GM19023 (cell line): ENCODE measurements at regions not wholly inside any gene's neighbourhood (a gene's known extent, or its start where the extent isn't known, plus 50 kb on each side); places are given as distances from the start of the nearest gene placed in this dataset.
"Not testable (repeated sequence)": the region's sequence is repeated elsewhere in the genome, so short reads cannot be mapped to it uniquely, and the experiment has no call there.

Experiments used
- ATAC-seq: cut with Tn5 transposase; IDR thresholded peaks from one replicate; pipeline ENCODE4 v1.9.1; 2021; ENCODE audit warnings: mild to moderate bottlenecking, moderate library complexity; ENCODE audit not compliant: unreplicated experiment

- no peak for ATAC-seq
Measured at GRCh38 chr4:64857198-64857597, 447.9 kb upstream of the TECRL start.

GRCh38 chr4:64846417-64846816 is 437.2 kb upstream of the TECRL start:
- no peak for ATAC-seq

- no peak for ATAC-seq
Measured at GRCh38 chr4:64829749-64830148, 420.5 kb upstream of the TECRL start.

- ATAC-seq = no peak
Measured at GRCh38 chr4:64824591-64824990, 415.3 kb upstream of the TECRL start.

- ATAC-seq = no peak
Measured at GRCh38 chr4:64822405-64822804, 413.2 kb upstream of the TECRL start.

- ATAC-seq = no peak
Measured at GRCh38 chr4:64821219-64821976, 412.1 kb upstream of the TECRL start.

GRCh38 chr4:64814616-64815015 is 405.4 kb upstream of the TECRL start:
- ATAC-seq = no peak

- ATAC-seq = no peak
Measured at GRCh38 chr4:64807821-64808220, 398.6 kb upstream of the TECRL start.

GRCh38 chr4:64799751-64800150 is 390.5 kb upstream of the TECRL start:
- no peak for ATAC-seq

GRCh38 chr4:64798828-64799227 is 389.6 kb upstream of the TECRL start:
- ATAC-seq = not testable (repeated sequence)

- no peak for ATAC-seq
Measured at GRCh38 chr4:64796581-64796980, 387.3 kb upstream of the TECRL start.

GRCh38 chr4:64784125-64784524 is 374.9 kb upstream of the TECRL start:
- ATAC-seq = no peak

GRCh38 chr4:64781737-64782326 is 372.6 kb upstream of the TECRL start:
- ATAC-seq = no peak

- ATAC-seq = no peak
Measured at GRCh38 chr4:64780664-64781063, 371.4 kb upstream of the TECRL start.

GRCh38 chr4:64777286-64777685 is 368.0 kb upstream of the TECRL start:
- no peak for ATAC-seq

- no peak for ATAC-seq
Measured at GRCh38 chr4:64776820-64777219, 367.6 kb upstream of the TECRL start.

GRCh38 chr4:64774626-64775025 is 365.4 kb upstream of the TECRL start:
- ATAC-seq = no peak

GRCh38 chr4:64771149-64771548 is 361.9 kb upstream of the TECRL start:
- no peak for ATAC-seq

GRCh38 chr4:64767547-64767946 is 358.3 kb upstream of the TECRL start:
- no peak for ATAC-seq

GRCh38 chr4:64766565-64766964 is 357.3 kb upstream of the TECRL start:
- ATAC-seq = no peak

- ATAC-seq = no peak
Measured at GRCh38 chr4:64756016-64756415, 346.8 kb upstream of the TECRL start.

GRCh38 chr4:64747919-64748715 is 338.9 kb upstream of the TECRL start:
- no peak for ATAC-seq
